ENCODE measurements at regions not wholly inside any gene's neighbourhood (a gene's known extent, or its start where the extent isn't known, plus 50 kb on each side); places are given as distances from the start of the nearest gene placed in this dataset.

DNA sequence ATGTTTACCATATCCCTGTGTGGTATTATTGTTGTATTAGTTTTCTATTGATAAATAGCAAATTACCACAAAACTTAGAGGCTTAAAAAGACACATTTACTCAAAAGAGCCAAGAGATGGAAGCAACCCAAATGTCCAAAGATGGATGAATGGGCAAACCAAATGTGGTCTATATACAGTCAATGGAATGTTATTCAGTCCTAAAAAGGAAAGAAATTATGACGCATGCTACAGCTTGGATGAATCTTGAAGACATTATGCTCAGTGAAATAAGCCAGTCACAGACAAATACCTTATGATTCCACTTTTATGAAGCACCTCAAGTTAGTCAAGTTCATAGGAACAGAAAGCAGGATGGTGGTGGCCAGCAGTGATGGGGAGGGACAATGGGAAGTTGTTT lies 144.7 kb downstream of the QDPR start:
- no peak for TF ChIP-seq EZH2 (IDR thresholded peaks at IDR 0.05; ENCODE audit: low read length, unreplicated experiment)
- TF ChIP-seq EZH2phosphoT487 (IDR thresholded peaks at IDR 0.05; ENCODE audit: borderline replicate concordance, low read length): no peak
